ENCODE measurements at regions not wholly inside any gene's neighbourhood (a gene's known extent, or its start where the extent isn't known, plus 50 kb on each side); places are given as distances from the start of the nearest gene placed in this dataset.

DNA sequence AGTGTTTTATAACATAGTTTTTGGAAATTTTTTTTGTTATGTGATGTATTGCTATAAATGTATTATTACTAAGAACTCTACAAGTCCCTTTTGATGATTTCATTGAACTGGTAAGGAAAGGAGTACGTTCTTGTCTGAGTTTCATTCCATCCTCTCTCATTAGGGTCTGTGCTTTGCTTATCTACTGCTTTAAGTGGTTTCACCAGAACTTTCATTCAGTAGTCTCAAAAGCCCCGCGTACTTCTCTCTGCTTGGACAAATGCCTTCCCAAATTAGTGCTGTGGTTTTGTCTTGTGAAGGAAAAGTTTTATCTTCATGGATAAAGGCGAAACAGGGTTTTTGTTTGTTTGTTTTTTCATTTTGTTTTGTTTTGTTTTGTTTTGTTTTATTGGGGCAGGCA lies 469.8 kb upstream of the WWC1 start:
- Histone ChIP-seq H3K27ac (ENCODE audit: low read depth in 2 of 2, low read length in 1 of 2) (no peak overlapping the region), H3K27me3 (ENCODE audit: control insufficient read depth in 1 of 2, insufficient read depth in 2 of 2, low read length in 2 of 2) (no peaks in the 10 kb centered on the region), H3K4me3 (ENCODE audit: low read depth in 1 of 2, low read length in 2 of 2) (peak overlapping the region in 1 of 2 donors; percentile 32), H3K4me1 (ENCODE audit: control insufficient read depth in 2 of 2, insufficient read depth in 2 of 2, low read length in 1 of 2) (no peaks in the 10 kb centered on the region), H3K36me3 (ENCODE audit: control insufficient read depth in 2 of 2, insufficient read depth in 2 of 2, low read length in 1 of 2) (no peaks in the 10 kb centered on the region), H3K9me3 (ENCODE audit: control insufficient read depth in 2 of 2, insufficient read depth in 1 of 2, low read depth in 1 of 2, low read length in 1 of 2) (no peaks in the 10 kb centered on the region)
- WGBS, 2 donors = 49 to 65% methylated on average over 4 of the region's 4 CpGs

DNA sequence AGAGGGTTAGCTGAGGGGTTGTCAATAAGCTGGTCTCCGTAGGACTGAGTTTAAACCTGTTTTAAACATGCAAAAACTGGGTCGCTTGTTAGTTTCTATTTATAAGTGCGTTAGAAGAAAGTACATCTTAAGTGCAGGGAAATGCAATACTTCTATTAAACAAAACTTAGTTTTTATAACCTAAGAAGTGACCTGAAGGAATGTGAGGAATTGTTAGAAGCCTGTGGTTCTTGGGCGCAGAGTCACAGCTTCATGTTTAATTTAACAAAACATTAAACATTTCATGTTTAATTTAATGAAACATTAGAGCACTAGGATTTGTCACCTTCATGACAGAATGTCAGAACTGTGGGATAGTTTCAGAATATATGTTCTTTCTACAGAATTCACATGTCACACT lies 469.2 kb upstream of the WWC1 start:
- no peaks in the 10 kb centered on the region for H3K36me3 ChIP-seq (ENCODE audit: control insufficient read depth in 2 of 2, insufficient read depth in 2 of 2, low read length in 1 of 2)
- no peak overlapping the region for H3K27ac ChIP-seq (ENCODE audit: low read depth in 2 of 2, low read length in 1 of 2)
- H3K27me3 ChIP-seq (ENCODE audit: control insufficient read depth in 1 of 2, insufficient read depth in 2 of 2, low read length in 2 of 2) = no peaks in the 10 kb centered on the region
- H3K9me3 ChIP-seq (ENCODE audit: control insufficient read depth in 2 of 2, insufficient read depth in 1 of 2, low read depth in 1 of 2, low read length in 1 of 2) = no peaks in the 10 kb centered on the region
- WGBS, 2 donors = 39 to 54% methylated on average over 4 of the region's 4 CpGs
- peak overlapping the region in 1 of 2 donors; percentile 32 for H3K4me3 ChIP-seq (ENCODE audit: low read depth in 1 of 2, low read length in 2 of 2)
- H3K4me1 ChIP-seq (ENCODE audit: control insufficient read depth in 2 of 2, insufficient read depth in 2 of 2, low read length in 1 of 2) = no peaks in the 10 kb centered on the region

DNA sequence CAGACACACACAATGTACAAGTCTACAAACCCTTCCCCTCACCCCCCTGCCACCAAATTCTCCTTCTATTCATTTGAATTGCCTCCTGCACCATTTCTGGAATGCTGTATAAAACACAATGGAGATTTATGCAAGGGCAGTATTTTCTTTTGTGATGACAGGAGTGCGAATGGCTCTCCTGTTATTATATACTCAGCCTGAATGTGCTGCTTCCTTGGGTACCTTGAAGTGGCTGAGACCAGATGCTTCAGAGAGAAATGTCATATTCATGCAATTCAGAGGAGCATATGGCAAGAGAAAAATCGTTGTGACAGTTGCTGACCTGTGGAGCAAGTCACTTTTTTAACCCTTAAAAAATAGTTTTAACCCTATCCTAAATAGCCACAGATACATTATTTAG lies 468.0 kb upstream of the WWC1 start:
- Histone ChIP-seq H3K27ac (ENCODE audit: low read depth in 2 of 2, low read length in 1 of 2) (no peak overlapping the region), H3K27me3 (ENCODE audit: control insufficient read depth in 1 of 2, insufficient read depth in 2 of 2, low read length in 2 of 2) (no peaks in the 10 kb centered on the region), H3K9me3 (ENCODE audit: control insufficient read depth in 2 of 2, insufficient read depth in 1 of 2, low read depth in 1 of 2, low read length in 1 of 2) (no peaks in the 10 kb centered on the region), H3K36me3 (ENCODE audit: control insufficient read depth in 2 of 2, insufficient read depth in 2 of 2, low read length in 1 of 2) (no peaks in the 10 kb centered on the region), H3K4me1 (ENCODE audit: control insufficient read depth in 2 of 2, insufficient read depth in 2 of 2, low read length in 1 of 2) (peaks cover 0 to 2% of the 10 kb centered on the region in 2 donors), H3K4me3 (ENCODE audit: low read depth in 1 of 2, low read length in 2 of 2) (no peak overlapping the region)
- WGBS, 2 donors = 46 to 65% methylated on average over 2 of the region's 2 CpGs

DNA sequence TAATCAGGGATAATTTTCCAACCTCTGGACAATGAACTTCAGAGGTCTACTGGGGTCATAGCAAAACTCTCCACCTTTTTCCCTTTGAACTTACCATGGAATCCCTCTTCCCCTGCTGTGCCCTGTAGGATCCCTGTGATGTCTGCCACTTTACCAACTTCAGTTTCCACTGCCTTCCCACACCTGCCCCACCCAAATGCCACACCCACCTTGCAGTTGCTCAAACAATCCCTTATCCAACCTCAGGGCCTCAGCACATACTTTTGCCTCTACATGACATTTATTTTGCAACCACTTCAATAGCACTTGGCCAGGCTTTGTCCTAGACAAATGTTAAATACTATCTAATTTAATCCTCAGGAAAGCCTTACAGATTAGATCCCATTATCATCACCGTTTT lies 463.7 kb upstream of the WWC1 start:
- H3K4me3 ChIP-seq (ENCODE audit: low read depth in 1 of 2, low read length in 2 of 2) = no peak overlapping the region
- WGBS, 2 donors = 38 to 52% methylated on average over 1 of the region's 1 CpG

DNA sequence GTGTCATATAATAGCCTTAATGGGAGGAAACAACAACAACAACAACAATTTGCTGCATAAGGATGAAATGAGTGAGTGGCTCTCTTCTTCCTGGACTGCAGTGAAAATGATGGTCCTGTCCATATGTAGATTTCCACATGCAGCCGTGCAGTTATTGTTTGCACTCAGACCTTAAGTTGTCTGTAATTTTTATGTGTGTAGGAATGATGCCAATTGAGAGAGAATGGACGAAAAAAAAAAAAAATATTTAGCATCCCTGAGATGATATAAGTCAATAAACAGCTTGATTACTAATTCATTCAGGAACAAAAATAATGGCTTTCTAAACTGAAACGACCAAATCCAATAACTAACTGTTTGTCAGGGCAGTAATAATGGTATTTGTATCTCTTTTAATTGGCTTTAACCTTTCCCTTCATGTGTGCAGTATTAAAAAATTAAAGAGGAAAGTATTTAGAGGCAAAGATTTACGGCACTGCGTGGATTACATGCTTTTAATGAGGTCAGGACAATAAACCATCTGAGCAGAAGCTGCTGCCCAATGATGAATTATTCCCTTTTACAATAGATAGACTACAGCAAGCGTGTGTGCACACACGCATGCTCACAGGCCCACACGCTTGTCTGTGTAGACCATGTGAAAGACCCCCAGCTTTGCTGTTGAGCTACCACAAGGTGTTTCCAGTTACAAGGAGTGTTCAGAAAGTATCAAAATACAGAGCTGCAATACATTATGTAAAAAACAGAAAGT lies 459.5 kb upstream of the WWC1 start:
- Histone ChIP-seq H3K27ac (ENCODE audit: low read depth in 2 of 2, low read length in 1 of 2) (no peak overlapping the region), H3K27me3 (ENCODE audit: control insufficient read depth in 1 of 2, insufficient read depth in 2 of 2, low read length in 2 of 2) (no peaks in the 10 kb centered on the region), H3K9me3 (ENCODE audit: control insufficient read depth in 2 of 2, insufficient read depth in 1 of 2, low read depth in 1 of 2, low read length in 1 of 2) (no peaks in the 10 kb centered on the region), H3K36me3 (ENCODE audit: control insufficient read depth in 2 of 2, insufficient read depth in 2 of 2, low read length in 1 of 2) (no peaks in the 10 kb centered on the region), H3K4me3 (ENCODE audit: low read depth in 1 of 2, low read length in 2 of 2) (no peak overlapping the region), H3K4me1 (ENCODE audit: control insufficient read depth in 2 of 2, insufficient read depth in 2 of 2, low read length in 1 of 2) (peaks cover 0 to 2% of the 10 kb centered on the region in 2 donors)
- WGBS, 2 donors = 72 to 74% methylated on average over 8 of the region's 8 CpGs

More for the DNA sequence above, 463.7 kb upstream of the WWC1 start:
- no peak overlapping the region for H3K27ac ChIP-seq (ENCODE audit: low read depth in 2 of 2, low read length in 1 of 2)
- peaks cover 0 to 2% of the 10 kb centered on the region in 2 donors for H3K4me1 ChIP-seq (ENCODE audit: control insufficient read depth in 2 of 2, insufficient read depth in 2 of 2, low read length in 1 of 2)
- H3K36me3 ChIP-seq (ENCODE audit: control insufficient read depth in 2 of 2, insufficient read depth in 2 of 2, low read length in 1 of 2) = no peaks in the 10 kb centered on the region
- no peaks in the 10 kb centered on the region for H3K9me3 ChIP-seq (ENCODE audit: control insufficient read depth in 2 of 2, insufficient read depth in 1 of 2, low read depth in 1 of 2, low read length in 1 of 2)
- no peaks in the 10 kb centered on the region for H3K27me3 ChIP-seq (ENCODE audit: control insufficient read depth in 1 of 2, insufficient read depth in 2 of 2, low read length in 2 of 2)

DNA sequence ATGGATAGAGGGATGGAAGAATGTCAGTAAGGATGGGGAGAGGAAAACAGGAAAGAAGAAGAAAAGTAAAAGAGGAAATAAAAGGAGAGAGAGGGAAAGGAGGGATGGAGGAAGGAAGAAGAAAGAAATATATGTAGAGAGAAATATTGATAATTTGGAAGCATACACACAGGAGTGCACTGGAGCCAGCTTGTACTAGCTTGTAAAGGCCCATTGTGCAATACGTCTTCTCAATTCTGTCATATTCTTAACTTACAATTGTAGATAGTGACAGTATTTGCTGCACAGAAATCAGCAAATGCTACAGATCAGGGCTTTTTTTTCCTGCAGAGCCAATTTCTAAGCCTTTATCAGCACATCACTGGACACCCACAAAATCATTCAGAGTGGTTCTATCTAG lies 458.8 kb upstream of the WWC1 start:
- Histone ChIP-seq H3K4me3 (ENCODE audit: low read depth in 1 of 2, low read length in 2 of 2) (no peak overlapping the region), H3K9me3 (ENCODE audit: control insufficient read depth in 2 of 2, insufficient read depth in 1 of 2, low read depth in 1 of 2, low read length in 1 of 2) (no peaks in the 10 kb centered on the region), H3K4me1 (ENCODE audit: control insufficient read depth in 2 of 2, insufficient read depth in 2 of 2, low read length in 1 of 2) (peaks cover 0 to 2% of the 10 kb centered on the region in 2 donors), H3K27ac (ENCODE audit: low read depth in 2 of 2, low read length in 1 of 2) (no peak overlapping the region), H3K36me3 (ENCODE audit: control insufficient read depth in 2 of 2, insufficient read depth in 2 of 2, low read length in 1 of 2) (no peaks in the 10 kb centered on the region), H3K27me3 (ENCODE audit: control insufficient read depth in 1 of 2, insufficient read depth in 2 of 2, low read length in 2 of 2) (no peaks in the 10 kb centered on the region)
- WGBS, 2 donors = 0% methylated on average over 1 of the region's 1 CpG

DNA sequence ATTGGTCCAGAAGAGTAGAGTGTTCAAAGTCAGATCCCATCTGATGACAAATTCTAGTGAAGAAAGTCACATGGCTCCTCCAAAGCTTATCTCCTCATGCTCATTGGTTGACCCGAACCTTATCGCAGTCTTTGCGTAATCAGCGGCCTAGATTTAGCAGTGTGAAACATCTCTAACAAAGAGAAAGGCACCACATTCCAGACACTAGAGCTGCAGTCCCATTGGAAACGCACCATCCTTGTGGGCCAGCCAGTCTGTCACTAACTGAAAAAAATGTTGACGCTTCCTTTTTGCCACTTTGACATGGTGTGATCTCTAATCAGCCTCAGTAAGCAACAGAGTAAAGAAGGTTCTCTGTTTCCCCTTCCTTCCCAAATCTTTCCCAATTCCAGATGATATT lies 458.0 kb upstream of the WWC1 start:
- H3K9me3 ChIP-seq (ENCODE audit: control insufficient read depth in 2 of 2, insufficient read depth in 1 of 2, low read depth in 1 of 2, low read length in 1 of 2) = no peaks in the 10 kb centered on the region
- no peaks in the 10 kb centered on the region for H3K27me3 ChIP-seq (ENCODE audit: control insufficient read depth in 1 of 2, insufficient read depth in 2 of 2, low read length in 2 of 2)
- 93 to 94% methylated on average over 6 of the region's 6 CpGs for WGBS, 2 donors
- H3K4me3 ChIP-seq (ENCODE audit: low read depth in 1 of 2, low read length in 2 of 2) = no peak overlapping the region
- H3K4me1 ChIP-seq (ENCODE audit: control insufficient read depth in 2 of 2, insufficient read depth in 2 of 2, low read length in 1 of 2) = no peaks in the 10 kb centered on the region
- H3K36me3 ChIP-seq (ENCODE audit: control insufficient read depth in 2 of 2, insufficient read depth in 2 of 2, low read length in 1 of 2) = no peaks in the 10 kb centered on the region
- no peak overlapping the region for H3K27ac ChIP-seq (ENCODE audit: low read depth in 2 of 2, low read length in 1 of 2)

DNA sequence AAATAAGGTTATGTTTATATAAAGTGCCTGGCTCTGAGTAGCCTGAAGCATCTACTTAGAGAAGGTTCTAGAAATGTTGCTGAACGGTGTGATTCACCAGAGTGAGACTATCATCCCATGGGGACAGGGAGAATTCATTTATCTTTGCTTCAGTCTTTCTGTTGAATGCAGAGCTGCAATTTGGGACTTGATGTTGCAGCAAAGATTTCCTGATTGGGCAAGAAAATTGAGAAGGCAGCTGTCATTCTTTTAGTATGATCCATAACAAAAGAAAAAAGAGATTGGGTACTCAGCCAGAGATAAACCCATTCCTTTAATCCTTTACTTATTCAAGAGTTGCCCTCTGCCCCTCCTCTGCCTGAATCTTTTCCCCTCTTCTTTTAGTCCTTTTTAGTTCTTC lies 456.3 kb upstream of the WWC1 start:
- Histone ChIP-seq H3K27ac (ENCODE audit: low read depth in 2 of 2, low read length in 1 of 2) (no peak overlapping the region), H3K9me3 (ENCODE audit: control insufficient read depth in 2 of 2, insufficient read depth in 1 of 2, low read depth in 1 of 2, low read length in 1 of 2) (no peaks in the 10 kb centered on the region), H3K36me3 (ENCODE audit: control insufficient read depth in 2 of 2, insufficient read depth in 2 of 2, low read length in 1 of 2) (no peaks in the 10 kb centered on the region), H3K4me3 (ENCODE audit: low read depth in 1 of 2, low read length in 2 of 2) (no peak overlapping the region), H3K27me3 (ENCODE audit: control insufficient read depth in 1 of 2, insufficient read depth in 2 of 2, low read length in 2 of 2) (no peaks in the 10 kb centered on the region), H3K4me1 (ENCODE audit: control insufficient read depth in 2 of 2, insufficient read depth in 2 of 2, low read length in 1 of 2) (no peaks in the 10 kb centered on the region)
- WGBS, 2 donors = 43 to 47% methylated on average over 1 of the region's 1 CpG

DNA sequence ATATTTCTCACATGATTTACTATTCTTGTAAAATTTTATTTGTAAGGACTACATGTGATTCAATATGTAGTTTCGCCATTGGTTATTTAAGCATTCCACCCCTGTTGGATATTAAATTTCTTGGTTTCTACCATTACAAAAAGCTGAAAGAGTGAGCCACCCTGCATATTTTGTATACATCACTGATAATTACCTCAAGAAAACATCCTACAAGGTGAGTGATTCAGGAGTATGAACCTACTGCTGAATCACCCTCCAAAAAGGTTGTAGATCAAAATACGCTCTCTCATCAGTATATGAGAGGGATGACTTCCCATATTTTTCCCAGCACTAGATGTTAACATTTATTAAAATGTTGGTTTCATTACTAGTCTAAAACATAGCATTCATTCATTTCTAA lies 454.3 kb upstream of the WWC1 start:
- no peak overlapping the region for H3K4me3 ChIP-seq (ENCODE audit: low read depth in 1 of 2, low read length in 2 of 2)
- H3K4me1 ChIP-seq (ENCODE audit: control insufficient read depth in 2 of 2, insufficient read depth in 2 of 2, low read length in 1 of 2) = no peaks in the 10 kb centered on the region
- no peaks in the 10 kb centered on the region for H3K9me3 ChIP-seq (ENCODE audit: control insufficient read depth in 2 of 2, insufficient read depth in 1 of 2, low read depth in 1 of 2, low read length in 1 of 2)
- no peaks in the 10 kb centered on the region for H3K36me3 ChIP-seq (ENCODE audit: control insufficient read depth in 2 of 2, insufficient read depth in 2 of 2, low read length in 1 of 2)
- H3K27ac ChIP-seq (ENCODE audit: low read depth in 2 of 2, low read length in 1 of 2) = no peak overlapping the region
- no peaks in the 10 kb centered on the region for H3K27me3 ChIP-seq (ENCODE audit: control insufficient read depth in 1 of 2, insufficient read depth in 2 of 2, low read length in 2 of 2)
- WGBS, 2 donors = 95 to 97% methylated on average over 2 of the region's 2 CpGs

DNA sequence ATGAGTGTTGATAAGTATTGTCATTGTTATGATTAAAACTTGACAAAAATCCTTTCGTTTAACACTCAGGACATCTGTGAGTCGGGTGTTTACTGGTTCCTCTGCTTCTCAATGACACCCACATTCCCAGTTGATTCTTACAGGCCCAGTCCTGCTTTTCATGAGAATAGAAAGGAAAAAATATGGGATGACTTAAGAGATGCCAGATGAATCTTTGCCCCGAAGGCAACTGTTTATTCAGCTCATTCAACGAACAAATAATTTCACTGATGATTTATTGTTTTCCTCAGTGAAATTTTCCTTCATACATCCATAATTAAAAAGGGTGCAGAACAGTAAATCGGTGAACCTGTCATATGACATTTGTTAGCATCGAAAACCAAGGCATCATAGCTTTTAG lies 452.4 kb upstream of the WWC1 start:
- no peaks in the 10 kb centered on the region for H3K27me3 ChIP-seq (ENCODE audit: control insufficient read depth in 1 of 2, insufficient read depth in 2 of 2, low read length in 2 of 2)
- 35 to 49% methylated on average over 6 of the region's 6 CpGs for WGBS, 2 donors
- no peaks in the 10 kb centered on the region for H3K9me3 ChIP-seq (ENCODE audit: control insufficient read depth in 2 of 2, insufficient read depth in 1 of 2, low read depth in 1 of 2, low read length in 1 of 2)
- no peak overlapping the region for H3K4me3 ChIP-seq (ENCODE audit: low read depth in 1 of 2, low read length in 2 of 2)
- H3K4me1 ChIP-seq (ENCODE audit: control insufficient read depth in 2 of 2, insufficient read depth in 2 of 2, low read length in 1 of 2) = no peaks in the 10 kb centered on the region
- no peak overlapping the region for H3K27ac ChIP-seq (ENCODE audit: low read depth in 2 of 2, low read length in 1 of 2)
- H3K36me3 ChIP-seq (ENCODE audit: control insufficient read depth in 2 of 2, insufficient read depth in 2 of 2, low read length in 1 of 2) = no peaks in the 10 kb centered on the region
